ENCODE measurements at regions not wholly inside any gene's neighbourhood (a gene's known extent, or its start where the extent isn't known, plus 50 kb on each side); places are given as distances from the start of the nearest gene placed in this dataset.

- FAIRE-seq = no peak
- no peak overlapping the region for H3K23ac ChIP-seq (ENCODE audit: insufficient read length)
- no peak overlapping the region for H3K27ac ChIP-seq (ENCODE audit: low read depth, low read length)
- H3K9ac ChIP-seq (replicated peaks in 1 of 4; ENCODE audit: extremely low read depth in 1 of 4, low read depth in 3 of 4, low read length in 3 of 4) = no peak overlapping the region
- H3K9me3 ChIP-seq (ENCODE audit: insufficient read depth in 2 of 2, low read depth in 1 of 2, low read length in 1 of 2) = no peaks in the 10 kb centered on the region; a peak in 1 of 4 replicates
- ChIA-PET POLR2A (ENCODE audit: partially characterized antibody) (no interaction called here), CTCF (ENCODE audit: partially characterized antibody) (interaction anchor here (2.2 to 5.1 kb wide), 3 partner anchors 43 to 58 kb away, joined by 7 to 30 read pairs (median 8); no protein-coding TSS in a partner anchor)
- WGBS, 2 experiments (ENCODE audit: extremely low coverage in 1 of 2, insufficient coverage in 1 of 2, insufficient read length in 1 of 2, insufficient replicate concordance in 2 of 2, low coverage in 1 of 2, low lambda C conversion rate in 2 of 2, missing lambda C conversion rate in 1 of 2) = 98% methylated on average over 5 of the region's 5 CpGs; no CpG with 5 or more reads in 1 of the 2 experiments
- H2AFZ ChIP-seq (ENCODE audit: low read length) = no peak overlapping the region
- no peak overlapping the region for H3K56ac ChIP-seq (replicated peaks; ENCODE audit: insufficient read length, low read depth, low read length)
- no peaks in the 10 kb centered on the region for H3K4me1 ChIP-seq (replicated peaks in 1 of 4; ENCODE audit: control insufficient read depth in 3 of 4, insufficient read depth in 4 of 4, low read length in 3 of 4)
- H3K23me2 ChIP-seq (ENCODE audit: low read depth, low read length) = no peaks in the 10 kb centered on the region
- H3K4me2 ChIP-seq (ENCODE audit: insufficient read depth in 1 of 2, low read depth in 2 of 2, low read length in 2 of 2) = no peak overlapping the region
- H2BK120ac ChIP-seq (replicated peaks; ENCODE audit: low read depth, low read length) = no peak overlapping the region
- no peaks in the 10 kb centered on the region for H3K36me3 ChIP-seq (ENCODE audit: control insufficient read depth in 2 of 4, insufficient read depth in 4 of 4, low read length in 3 of 4)
- no peaks in the 10 kb centered on the region for H3K79me1 ChIP-seq (ENCODE audit: low read depth, low read length)
- no peaks in the 10 kb centered on the region for H4K20me1 ChIP-seq (replicated peaks in 1 of 2; ENCODE audit: control insufficient read depth in 1 of 2, insufficient read depth in 2 of 2, low read length in 2 of 2)
- H4K8ac ChIP-seq (ENCODE audit: extremely low read depth, insufficient read depth, low read length) = no peak overlapping the region
- H4K5ac ChIP-seq (ENCODE audit: insufficient read length, low read depth, low read length) = no peak overlapping the region
- no peaks in the 10 kb centered on the region for H3K27me3 ChIP-seq (replicated peaks in 1 of 4; ENCODE audit: control insufficient read depth in 3 of 4, extremely low read depth in 1 of 4, insufficient read depth in 3 of 4, low read length in 3 of 4)
- H2BK15ac ChIP-seq (ENCODE audit: low read length) = no peak overlapping the region
- no peak overlapping the region for H2BK5ac ChIP-seq (ENCODE audit: low read depth, low read length)
- H3K4ac ChIP-seq (replicated peaks; ENCODE audit: insufficient read length, low read depth, low read length) = no peak overlapping the region
- H4K91ac ChIP-seq (replicated peaks; ENCODE audit: insufficient read length, low read length) = no peak overlapping the region
- no peak overlapping the region for H2BK12ac ChIP-seq (ENCODE audit: low read depth, low read length)
- no peak overlapping the region for H3K18ac ChIP-seq (ENCODE audit: extremely low read depth, low read length)
- no peak overlapping the region for H2AK5ac ChIP-seq (ENCODE audit: low read depth, low read length)
- H3K79me2 ChIP-seq (ENCODE audit: control insufficient read depth in 1 of 2, insufficient read depth in 2 of 2, low read length in 2 of 2) = no peaks in the 10 kb centered on the region
- DNase-seq (ENCODE audit: low read depth in 1 of 2, low spot score in 2 of 2) = no peak
- no peak overlapping the region for H3K14ac ChIP-seq (ENCODE audit: insufficient read length)
- no peak overlapping the region for H3K4me3 ChIP-seq (ENCODE audit: extremely low read depth in 1 of 4, insufficient read depth in 2 of 4, low read depth in 3 of 4, low read length in 4 of 4)
- no peak overlapping the region for H2BK20ac ChIP-seq (ENCODE audit: low read length)
- no peak for TF ChIP-seq CTBP2 (IDR thresholded peaks at IDR 0.05; ENCODE audit: borderline replicate concordance, insufficient read depth, insufficient read length, low read length)
- TF ChIP-seq RNF2 (IDR thresholded peaks at IDR 0.05; ENCODE audit: borderline replicate concordance, low read depth, low read length, missing control alignments, poor library complexity, severe bottlenecking) = no peak
- TF ChIP-seq BRCA1 (IDR thresholded peaks at IDR 0.05; ENCODE audit: low read depth, low read length) = no peak
- no peak for TF ChIP-seq KDM4A (IDR thresholded peaks at IDR 0.05; ENCODE audit: low read depth, low read length, severe bottlenecking)
- TF ChIP-seq SP1 (IDR thresholded peaks at IDR 0.05; ENCODE audit: low read depth, low read length) = no peak
- no peak for TF ChIP-seq RXRA (IDR thresholded peaks at IDR 0.05; ENCODE audit: insufficient read depth, low read depth, low read length)
- no peak for TF ChIP-seq TAF1 (IDR thresholded peaks at IDR 0.05; ENCODE audit: low read depth, low read length)
- TF ChIP-seq JUND (IDR thresholded peaks at IDR 0.05; ENCODE audit: low read length) = no peak
- no peak for TF ChIP-seq CEBPB (IDR thresholded peaks at IDR 0.05; ENCODE audit: low read depth, low read length)
- TF ChIP-seq CREB1 (IDR thresholded peaks at IDR 0.05) = no peak
- TF ChIP-seq CHD2 (IDR thresholded peaks at IDR 0.05; ENCODE audit: low read length) = no peak
- TF ChIP-seq BACH1 (IDR thresholded peaks at IDR 0.05; ENCODE audit: low read length) = no peak
- TF ChIP-seq CBX8 (IDR thresholded peaks at IDR 0.05; ENCODE audit: borderline replicate concordance, low read depth, low read length) = no peak
- TF ChIP-seq POLR2AphosphoS5 (IDR thresholded peaks at IDR 0.05; ENCODE audit: low read depth, low read length) = no peak
- TF ChIP-seq USF2 (IDR thresholded peaks at IDR 0.05; ENCODE audit: low read length) = no peak
Measured at GRCh38 chr4:54384152-54384551, 155.1 kb downstream of the PDGFRA start.
